ENCODE measurements at regions not wholly inside any gene's neighbourhood (a gene's known extent, or its start where the extent isn't known, plus 50 kb on each side); places are given as distances from the start of the nearest gene placed in this dataset.

DNA sequence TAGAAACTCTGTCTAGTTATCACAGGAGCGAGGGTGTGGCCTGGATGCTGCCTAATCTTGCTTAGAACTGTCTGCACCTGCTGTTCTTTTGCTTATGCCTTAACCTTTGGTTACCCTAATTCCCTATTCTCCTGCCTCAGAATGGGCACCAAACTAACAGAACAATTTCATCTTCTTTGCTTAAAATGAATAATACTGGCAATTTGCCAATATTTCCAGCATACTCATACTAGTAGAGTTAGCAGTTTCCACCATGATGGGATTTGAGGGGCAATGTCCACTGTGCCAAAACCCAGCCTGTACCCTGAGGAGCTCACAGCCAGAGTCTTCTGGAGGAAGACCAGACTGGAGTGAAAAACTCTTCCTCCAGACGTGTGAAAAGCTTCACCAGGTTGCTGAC is 136.4 kb downstream of the RPS29 start (continued):
- TF ChIP-seq, protein P1, sequence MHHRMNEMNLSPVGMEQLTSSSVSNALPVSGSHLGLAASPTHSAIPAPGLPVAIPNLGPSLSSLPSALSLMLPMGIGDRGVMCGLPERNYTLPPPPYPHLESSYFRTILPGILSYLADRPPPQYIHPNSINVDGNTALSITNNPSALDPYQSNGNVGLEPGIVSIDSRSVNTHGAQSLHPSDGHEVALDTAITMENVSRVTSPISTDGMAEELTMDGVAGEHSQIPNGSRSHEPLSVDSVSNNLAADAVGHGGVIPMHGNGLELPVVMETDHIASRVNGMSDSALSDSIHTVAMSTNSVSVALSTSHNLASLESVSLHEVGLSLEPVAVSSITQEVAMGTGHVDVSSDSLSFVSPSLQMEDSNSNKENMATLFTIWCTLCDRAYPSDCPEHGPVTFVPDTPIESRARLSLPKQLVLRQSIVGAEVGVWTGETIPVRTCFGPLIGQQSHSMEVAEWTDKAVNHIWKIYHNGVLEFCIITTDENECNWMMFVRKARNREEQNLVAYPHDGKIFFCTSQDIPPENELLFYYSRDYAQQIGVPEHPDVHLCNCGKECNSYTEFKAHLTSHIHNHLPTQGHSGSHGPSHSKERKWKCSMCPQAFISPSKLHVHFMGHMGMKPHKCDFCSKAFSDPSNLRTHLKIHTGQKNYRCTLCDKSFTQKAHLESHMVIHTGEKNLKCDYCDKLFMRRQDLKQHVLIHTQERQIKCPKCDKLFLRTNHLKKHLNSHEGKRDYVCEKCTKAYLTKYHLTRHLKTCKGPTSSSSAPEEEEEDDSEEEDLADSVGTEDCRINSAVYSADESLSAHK (tag by site-specific recombination; IDR thresholded peaks at IDR 0.05), result no peak
- TF ChIP-seq ZEB2 (tag by site-specific recombination; IDR thresholded peaks at IDR 0.05) (no peak), ZNF416 (tag by site-specific recombination; IDR thresholded peaks at IDR 0.05) (no peak), ZNF514 (tag by site-specific recombination; IDR thresholded peaks at IDR 0.05) (no peak), ZNF768 (tag by site-specific recombination; IDR thresholded peaks at IDR 0.05) (no peak)

DNA sequence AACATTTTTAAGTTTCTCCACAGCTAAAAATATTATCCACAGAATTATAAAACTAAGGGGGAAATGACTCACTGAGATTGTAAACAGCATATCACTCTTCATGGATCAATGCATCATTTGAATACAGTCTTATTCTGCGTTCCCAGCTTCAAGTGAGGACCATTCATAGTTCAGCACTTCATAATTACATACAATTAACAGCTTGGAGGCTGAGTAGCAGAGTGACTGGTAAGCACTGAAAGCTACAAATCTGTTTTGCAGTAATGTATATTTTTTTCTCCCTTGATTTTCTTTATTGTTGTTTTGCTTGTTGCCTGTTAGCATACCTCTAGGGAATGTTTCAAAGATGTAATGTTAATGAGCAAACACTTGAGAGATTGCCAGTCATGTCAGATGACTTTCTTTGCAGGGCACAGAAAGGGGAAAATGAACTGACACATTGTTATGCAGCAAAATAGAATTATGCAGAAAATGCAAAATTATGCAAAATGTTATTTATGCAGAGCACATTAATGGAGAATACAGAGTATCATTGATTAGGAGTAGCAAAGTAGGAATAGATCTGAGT is 138.6 kb downstream of the RPS29 start:
- no peak for TF ChIP-seq BCL11A (tag by site-specific recombination; IDR thresholded peaks at IDR 0.05; ENCODE audit: low read depth)
- no peak for TF ChIP-seq ZNF621 (tag by site-specific recombination; IDR thresholded peaks at IDR 0.05)
- TF ChIP-seq FEZF1 (tag by site-specific recombination; IDR thresholded peaks at IDR 0.05), result no peak
- no peak for TF ChIP-seq ZNF404 (tag by site-specific recombination; IDR thresholded peaks at IDR 0.05)
- TF ChIP-seq, protein P2, sequence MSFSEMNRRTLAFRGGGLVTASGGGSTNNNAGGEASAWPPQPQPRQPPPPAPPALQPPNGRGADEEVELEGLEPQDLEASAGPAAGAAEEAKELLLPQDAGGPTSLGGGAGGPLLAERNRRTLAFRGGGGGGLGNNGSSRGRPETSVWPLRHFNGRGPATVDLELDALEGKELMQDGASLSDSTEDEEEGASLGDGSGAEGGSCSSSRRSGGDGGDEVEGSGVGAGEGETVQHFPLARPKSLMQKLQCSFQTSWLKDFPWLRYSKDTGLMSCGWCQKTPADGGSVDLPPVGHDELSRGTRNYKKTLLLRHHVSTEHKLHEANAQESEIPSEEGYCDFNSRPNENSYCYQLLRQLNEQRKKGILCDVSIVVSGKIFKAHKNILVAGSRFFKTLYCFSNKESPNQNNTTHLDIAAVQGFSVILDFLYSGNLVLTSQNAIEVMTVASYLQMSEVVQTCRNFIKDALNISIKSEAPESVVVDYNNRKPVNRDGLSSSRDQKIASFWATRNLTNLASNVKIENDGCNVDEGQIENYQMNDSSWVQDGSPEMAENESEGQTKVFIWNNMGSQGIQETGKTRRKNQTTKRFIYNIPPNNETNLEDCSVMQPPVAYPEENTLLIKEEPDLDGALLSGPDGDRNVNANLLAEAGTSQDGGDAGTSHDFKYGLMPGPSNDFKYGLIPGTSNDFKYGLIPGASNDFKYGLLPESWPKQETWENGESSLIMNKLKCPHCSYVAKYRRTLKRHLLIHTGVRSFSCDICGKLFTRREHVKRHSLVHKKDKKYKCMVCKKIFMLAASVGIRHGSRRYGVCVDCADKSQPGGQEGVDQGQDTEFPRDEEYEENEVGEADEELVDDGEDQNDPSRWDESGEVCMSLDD (tag by site-specific recombination; IDR thresholded peaks at IDR 0.05), result no peak
- TF ChIP-seq SALL2 (tag by site-specific recombination; IDR thresholded peaks at IDR 0.05; ENCODE audit: borderline replicate concordance), result no peak
- no peak for TF ChIP-seq ZXDB (tag by site-specific recombination; IDR thresholded peaks at IDR 0.05)
- no peak for TF ChIP-seq ZNF292 (tag by site-specific recombination; IDR thresholded peaks at IDR 0.05; ENCODE audit: borderline replicate concordance, low read depth)
- TF ChIP-seq, protein P3, sequence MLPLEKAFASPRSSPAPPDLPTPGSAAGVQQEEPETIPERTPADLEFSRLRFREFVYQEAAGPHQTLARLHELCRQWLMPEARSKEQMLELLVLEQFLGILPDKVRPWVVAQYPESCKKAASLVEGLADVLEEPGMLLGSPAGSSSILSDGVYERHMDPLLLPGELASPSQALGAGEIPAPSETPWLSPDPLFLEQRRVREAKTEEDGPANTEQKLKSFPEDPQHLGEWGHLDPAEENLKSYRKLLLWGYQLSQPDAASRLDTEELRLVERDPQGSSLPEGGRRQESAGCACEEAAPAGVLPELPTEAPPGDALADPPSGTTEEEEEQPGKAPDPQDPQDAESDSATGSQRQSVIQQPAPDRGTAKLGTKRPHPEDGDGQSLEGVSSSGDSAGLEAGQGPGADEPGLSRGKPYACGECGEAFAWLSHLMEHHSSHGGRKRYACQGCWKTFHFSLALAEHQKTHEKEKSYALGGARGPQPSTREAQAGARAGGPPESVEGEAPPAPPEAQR (tag by site-specific recombination; IDR thresholded peaks at IDR 0.05), result no peak
- no peak overlapping the region for H3K4me3 ChIP-seq (ENCODE audit: low read depth, low read length)
- ChIA-PET CTCF (interaction anchor here (0.6 to 4.6 kb wide), 4 partner anchors 14 to 165 kb away, joined by 3 to 40 read pairs (median 4); no protein-coding TSS in a partner anchor), POLR2A (no interaction called here)
- no peaks in the 10 kb centered on the region for H3K9me3 ChIP-seq (ENCODE audit: control insufficient read depth, insufficient read depth, low read depth, low read length)
- H3K27ac ChIP-seq (ENCODE audit: extremely low read depth, low read depth, low read length), result no peak overlapping the region
- H3K4me1 ChIP-seq (ENCODE audit: control insufficient read depth, insufficient read depth, low read length), result no peaks in the 10 kb centered on the region
- no peaks in the 10 kb centered on the region for H3K36me3 ChIP-seq (ENCODE audit: control insufficient read depth in 2 of 2, insufficient read depth in 1 of 2, low read length in 2 of 2)

DNA sequence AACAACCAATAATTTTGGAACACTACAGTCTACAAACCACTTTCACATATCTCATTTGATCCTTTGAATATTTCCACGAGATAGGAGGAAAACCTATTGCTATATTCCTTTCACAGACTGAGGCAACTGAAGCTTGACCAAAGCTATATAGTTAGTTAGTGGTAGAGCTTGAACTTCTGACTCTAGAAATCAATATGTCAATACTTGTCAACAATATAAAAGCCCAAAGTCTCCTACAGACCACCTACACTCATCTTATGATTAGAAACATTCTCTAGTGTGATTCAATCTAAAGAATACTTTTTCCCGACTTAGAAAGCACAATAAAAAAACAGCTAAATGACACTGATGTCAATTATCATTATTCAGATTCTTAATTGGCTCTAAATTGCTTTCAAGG is 139.4 kb downstream of the RPS29 start:
- H3K4me3 ChIP-seq (ENCODE audit: low read depth, low read length), result no peak overlapping the region
- ChIA-PET CTCF (interaction anchor here (0.6 to 4.6 kb wide), 3 partner anchors 14 to 104 kb away, joined by 3 to 40 read pairs (median 3); no protein-coding TSS in a partner anchor), POLR2A (no interaction called here)
- H3K27ac ChIP-seq (ENCODE audit: extremely low read depth, low read depth, low read length), result no peak overlapping the region
- no peaks in the 10 kb centered on the region for H3K36me3 ChIP-seq (ENCODE audit: control insufficient read depth in 2 of 2, insufficient read depth in 1 of 2, low read length in 2 of 2)
- H3K4me1 ChIP-seq (ENCODE audit: control insufficient read depth, insufficient read depth, low read length), result no peaks in the 10 kb centered on the region
- no peaks in the 10 kb centered on the region for H3K9me3 ChIP-seq (ENCODE audit: control insufficient read depth, insufficient read depth, low read depth, low read length)
- TF ChIP-seq, protein P4, sequence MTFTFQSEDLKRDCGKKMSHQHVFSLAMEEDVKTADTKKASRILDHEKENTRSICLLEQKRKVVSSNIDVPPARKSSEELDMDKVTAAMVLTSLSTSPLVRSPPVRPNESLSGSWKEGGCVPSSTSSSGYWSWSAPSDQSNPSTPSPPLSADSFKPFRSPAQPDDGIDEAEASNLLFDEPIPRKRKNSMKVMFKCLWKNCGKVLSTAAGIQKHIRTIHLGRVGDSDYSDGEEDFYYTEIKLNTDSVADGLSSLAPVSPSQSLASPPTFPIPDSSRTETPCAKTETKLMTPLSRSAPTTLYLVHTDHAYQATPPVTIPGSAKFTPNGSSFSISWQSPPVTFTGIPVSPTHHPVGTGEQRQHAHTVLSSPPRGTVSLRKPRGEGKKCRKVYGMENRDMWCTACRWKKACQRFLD (tag by site-specific recombination; IDR thresholded peaks at IDR 0.05), result no peak
- TF ChIP-seq ZFP3 (tag by site-specific recombination; IDR thresholded peaks at IDR 0.05; ENCODE audit: low read depth) (no peak), ZNF350 (tag by site-specific recombination; IDR thresholded peaks at IDR 0.05) (no peak), ZNF366 (tag by site-specific recombination; conservative IDR thresholded peaks at IDR 0.05) (no peak), IKZF3 (tag by site-specific recombination; IDR thresholded peaks at IDR 0.05) (no peak), GLIS2 (tag by site-specific recombination; IDR thresholded peaks at IDR 0.05) (no peak), ZIC2 (tag by site-specific recombination; IDR thresholded peaks at IDR 0.05) (no peak), OVOL3 (tag by site-specific recombination; IDR thresholded peaks at IDR 0.05) (no peak)
- TF ChIP-seq, protein P5, sequence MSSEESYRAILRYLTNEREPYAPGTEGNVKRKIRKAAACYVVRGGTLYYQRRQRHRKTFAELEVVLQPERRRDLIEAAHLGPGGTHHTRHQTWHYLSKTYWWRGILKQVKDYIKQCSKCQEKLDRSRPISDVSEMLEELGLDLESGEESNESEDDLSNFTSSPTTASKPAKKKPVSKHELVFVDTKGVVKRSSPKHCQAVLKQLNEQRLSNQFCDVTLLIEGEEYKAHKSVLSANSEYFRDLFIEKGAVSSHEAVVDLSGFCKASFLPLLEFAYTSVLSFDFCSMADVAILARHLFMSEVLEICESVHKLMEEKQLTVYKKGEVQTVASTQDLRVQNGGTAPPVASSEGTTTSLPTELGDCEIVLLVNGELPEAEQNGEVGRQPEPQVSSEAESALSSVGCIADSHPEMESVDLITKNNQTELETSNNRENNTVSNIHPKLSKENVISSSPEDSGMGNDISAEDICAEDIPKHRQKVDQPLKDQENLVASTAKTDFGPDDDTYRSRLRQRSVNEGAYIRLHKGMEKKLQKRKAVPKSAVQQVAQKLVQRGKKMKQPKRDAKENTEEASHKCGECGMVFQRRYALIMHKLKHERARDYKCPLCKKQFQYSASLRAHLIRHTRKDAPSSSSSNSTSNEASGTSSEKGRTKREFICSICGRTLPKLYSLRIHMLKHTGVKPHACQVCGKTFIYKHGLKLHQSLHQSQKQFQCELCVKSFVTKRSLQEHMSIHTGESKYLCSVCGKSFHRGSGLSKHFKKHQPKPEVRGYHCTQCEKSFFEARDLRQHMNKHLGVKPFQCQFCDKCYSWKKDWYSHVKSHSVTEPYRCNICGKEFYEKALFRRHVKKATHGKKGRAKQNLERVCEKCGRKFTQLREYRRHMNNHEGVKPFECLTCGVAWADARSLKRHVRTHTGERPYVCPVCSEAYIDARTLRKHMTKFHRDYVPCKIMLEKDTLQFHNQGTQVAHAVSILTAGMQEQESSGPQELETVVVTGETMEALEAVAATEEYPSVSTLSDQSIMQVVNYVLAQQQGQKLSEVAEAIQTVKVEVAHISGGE (tag by site-specific recombination; conservative IDR thresholded peaks at IDR 0.05; ENCODE audit: low read depth), result no peak
